ENCODE measurements at regions not wholly inside any gene's neighbourhood (a gene's known extent, or its start where the extent isn't known, plus 50 kb on each side); places are given as distances from the start of the nearest gene placed in this dataset.
"Not testable (repeated sequence)": the region's sequence is repeated elsewhere in the genome, so short reads cannot be mapped to it uniquely, and the experiment has no call there.

DNA sequence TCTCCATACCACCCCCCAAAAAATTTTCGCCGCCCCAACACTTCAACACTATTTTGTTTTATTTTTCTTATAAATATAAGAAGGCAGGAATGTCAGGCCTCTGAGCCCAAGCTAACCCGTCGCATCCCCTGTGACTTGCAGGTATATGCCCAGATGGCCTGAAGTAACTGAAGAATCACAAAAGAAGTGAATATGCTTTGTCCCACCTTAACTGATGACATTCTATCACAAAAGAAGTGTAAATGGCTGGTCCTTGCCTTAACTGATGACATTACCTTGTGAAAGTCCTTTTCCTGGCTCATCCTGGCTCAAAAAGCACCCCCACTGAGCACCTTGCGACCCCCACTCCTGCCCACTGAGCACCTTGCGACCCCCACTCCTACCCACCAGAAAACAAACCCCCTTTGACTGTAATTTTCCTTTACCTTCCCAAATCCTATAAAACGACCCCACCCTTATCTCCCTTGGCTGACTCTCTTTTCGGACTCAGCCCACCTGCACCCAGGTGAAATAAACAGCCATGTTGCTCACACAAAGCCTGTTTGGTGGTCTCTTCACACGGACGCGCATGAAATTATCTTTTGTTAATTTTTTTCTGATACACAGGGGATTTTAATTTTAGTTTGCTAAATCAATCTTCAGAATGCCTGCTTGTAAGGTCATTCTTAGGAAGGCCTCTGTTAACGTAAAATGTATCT, 87.9 kb upstream of the CCDC180 start:
- not testable (repeated sequence) for H3K79me2 ChIP-seq (replicated peaks; ENCODE audit: insufficient read depth, low read length); H3K9me3 ChIP-seq (ENCODE audit: low read length); H3F3A ChIP-seq (ENCODE audit: insufficient read depth, low read length, poor library complexity, severe bottlenecking); H3K9ac ChIP-seq (ENCODE audit: low read length); H4K20me1 ChIP-seq (ENCODE audit: insufficient read depth); H2AFZ ChIP-seq (ENCODE audit: low read depth, low read length); H3K4me2 ChIP-seq (ENCODE audit: low read length); H3K9me2 ChIP-seq (ENCODE audit: insufficient read depth, low read length); H3K4me3 ChIP-seq (ENCODE audit: low read length); H3K27ac ChIP-seq (ENCODE audit: low read length); H3K36me3 ChIP-seq (ENCODE audit: insufficient read depth, low read length)
- peaks cover 44% of the 10 kb centered on the region for H3K27me3 ChIP-seq (ENCODE audit: insufficient read depth, low read depth, low read length)

DNA sequence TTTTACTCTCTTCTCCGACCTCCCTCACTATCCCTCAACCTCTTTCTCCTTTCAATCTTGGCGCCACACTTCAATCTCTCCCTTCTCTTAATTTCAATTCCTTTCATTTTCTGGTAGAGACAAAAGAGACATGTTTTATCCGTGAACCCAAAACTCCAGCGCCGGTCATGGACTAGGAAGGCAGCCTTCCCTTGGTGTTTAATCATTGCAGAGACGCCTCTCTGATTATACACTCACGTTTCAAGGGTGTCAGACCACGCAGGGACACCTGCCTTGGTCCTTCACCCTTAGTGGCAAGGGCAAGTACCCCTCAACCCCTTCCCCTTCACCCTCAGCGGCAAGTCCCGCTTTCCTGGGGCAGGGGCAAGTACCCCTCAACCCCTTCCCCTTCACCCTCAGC, 92.3 kb upstream of the CCDC180 start:
- not testable (repeated sequence) for H3K9me3 ChIP-seq (ENCODE audit: low read length); H3K4me2 ChIP-seq (ENCODE audit: low read length); H3K27ac ChIP-seq (ENCODE audit: low read length); H2AFZ ChIP-seq (ENCODE audit: low read depth, low read length); H3K4me3 ChIP-seq (ENCODE audit: low read length); H3F3A ChIP-seq (ENCODE audit: insufficient read depth, low read length, poor library complexity, severe bottlenecking); H4K20me1 ChIP-seq (ENCODE audit: insufficient read depth); H3K27me3 ChIP-seq (ENCODE audit: insufficient read depth, low read depth, low read length); H3K36me3 ChIP-seq (ENCODE audit: insufficient read depth, low read length); H3K9me2 ChIP-seq (ENCODE audit: insufficient read depth, low read length); H3K9ac ChIP-seq (ENCODE audit: low read length); H3K79me2 ChIP-seq (replicated peaks; ENCODE audit: insufficient read depth, low read length)

DNA sequence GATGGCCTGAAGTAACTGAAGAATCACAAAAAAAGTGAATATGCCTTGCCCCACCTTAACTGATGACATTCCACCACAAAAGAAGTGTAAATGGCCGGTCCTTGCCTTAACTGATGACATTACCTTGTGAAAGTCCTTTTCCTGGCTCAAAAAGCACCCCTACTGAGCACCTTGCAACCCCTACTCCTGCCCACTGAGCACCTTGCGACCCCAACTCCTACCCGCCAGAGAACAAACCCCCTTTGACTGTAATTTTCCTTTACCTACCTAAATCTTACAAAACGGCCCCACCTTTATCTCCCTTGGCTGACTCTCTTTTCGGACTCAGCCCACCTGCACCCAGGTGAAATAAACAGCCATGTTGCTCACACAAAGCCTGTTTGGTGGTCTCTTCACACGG, 92.9 kb upstream of the CCDC180 start:
- H3K27ac ChIP-seq (ENCODE audit: low read length); H3K4me2 ChIP-seq (ENCODE audit: low read length): not testable (repeated sequence)

DNA sequence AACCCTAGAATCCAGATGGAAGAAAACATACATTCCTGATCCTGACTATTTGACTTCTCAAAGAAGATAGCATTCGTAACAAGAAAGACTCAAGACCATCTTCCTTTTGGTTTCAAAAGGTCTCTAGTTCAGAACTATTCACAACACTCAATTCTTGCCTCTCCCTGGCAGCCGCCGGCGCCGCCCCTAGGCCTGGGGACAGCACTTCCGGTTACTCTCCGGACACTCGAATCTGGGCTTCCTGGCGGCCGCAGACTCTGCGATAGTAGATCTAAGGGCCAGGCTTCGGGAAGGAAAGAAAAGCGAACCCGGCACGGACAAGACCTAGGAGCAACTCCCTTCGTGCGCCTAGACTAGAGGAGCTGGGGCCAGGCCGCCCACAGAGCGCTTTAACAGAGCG, 107.8 kb upstream of the CCDC180 start:
- not testable (repeated sequence) for H3K36me3 ChIP-seq (ENCODE audit: insufficient read depth, low read length); H3K9ac ChIP-seq (ENCODE audit: low read length); H2AFZ ChIP-seq (ENCODE audit: low read depth, low read length); H3K4me2 ChIP-seq (ENCODE audit: low read length); H3F3A ChIP-seq (ENCODE audit: insufficient read depth, low read length, poor library complexity, severe bottlenecking); H4K20me1 ChIP-seq (ENCODE audit: insufficient read depth); H3K4me3 ChIP-seq (ENCODE audit: low read length); H3K27ac ChIP-seq (ENCODE audit: low read length); H3K9me2 ChIP-seq (ENCODE audit: insufficient read depth, low read length); H3K79me2 ChIP-seq (replicated peaks; ENCODE audit: insufficient read depth, low read length); H3K9me3 ChIP-seq (ENCODE audit: low read length); H3K27me3 ChIP-seq (ENCODE audit: insufficient read depth, low read depth, low read length)

More for the DNA sequence above, 92.9 kb upstream of the CCDC180 start:
- not testable (repeated sequence) for H3K27me3 ChIP-seq (ENCODE audit: insufficient read depth, low read depth, low read length); H4K20me1 ChIP-seq (ENCODE audit: insufficient read depth); H3F3A ChIP-seq (ENCODE audit: insufficient read depth, low read length, poor library complexity, severe bottlenecking); H3K79me2 ChIP-seq (replicated peaks; ENCODE audit: insufficient read depth, low read length); H3K9me2 ChIP-seq (ENCODE audit: insufficient read depth, low read length); H3K9me3 ChIP-seq (ENCODE audit: low read length); H3K9ac ChIP-seq (ENCODE audit: low read length); H2AFZ ChIP-seq (ENCODE audit: low read depth, low read length); H3K36me3 ChIP-seq (ENCODE audit: insufficient read depth, low read length); H3K4me3 ChIP-seq (ENCODE audit: low read length)

DNA sequence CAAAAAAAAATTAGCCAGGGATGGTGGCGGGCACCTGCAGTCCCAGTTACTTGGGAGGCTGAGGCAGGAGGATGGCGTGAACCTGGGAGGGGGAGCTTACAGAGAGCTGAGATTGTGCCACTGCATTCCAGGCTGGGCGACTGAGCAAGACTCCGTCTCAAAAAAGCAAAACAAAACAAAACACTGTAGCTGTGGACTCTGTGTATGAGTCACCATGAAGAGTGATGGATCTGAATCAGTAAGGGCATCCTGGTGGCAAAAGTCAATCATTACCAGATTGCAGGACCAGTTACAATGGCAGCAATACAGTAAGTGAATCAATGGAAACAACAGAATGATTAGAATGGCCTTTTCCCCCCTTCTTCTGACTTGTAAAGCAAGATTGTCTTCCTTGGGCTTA, 113.7 kb upstream of the CCDC180 start:
- not testable (repeated sequence) for H3K4me3 ChIP-seq (ENCODE audit: low read length); H3K27ac ChIP-seq (ENCODE audit: low read length); H3F3A ChIP-seq (ENCODE audit: insufficient read depth, low read length, poor library complexity, severe bottlenecking); H3K9me2 ChIP-seq (ENCODE audit: insufficient read depth, low read length); H3K4me2 ChIP-seq (ENCODE audit: low read length); H3K36me3 ChIP-seq (ENCODE audit: insufficient read depth, low read length); H3K27me3 ChIP-seq (ENCODE audit: insufficient read depth, low read depth, low read length); H2AFZ ChIP-seq (ENCODE audit: low read depth, low read length); H3K9me3 ChIP-seq (ENCODE audit: low read length); H3K9ac ChIP-seq (ENCODE audit: low read length); H4K20me1 ChIP-seq (ENCODE audit: insufficient read depth); H3K79me2 ChIP-seq (replicated peaks; ENCODE audit: insufficient read depth, low read length)

DNA sequence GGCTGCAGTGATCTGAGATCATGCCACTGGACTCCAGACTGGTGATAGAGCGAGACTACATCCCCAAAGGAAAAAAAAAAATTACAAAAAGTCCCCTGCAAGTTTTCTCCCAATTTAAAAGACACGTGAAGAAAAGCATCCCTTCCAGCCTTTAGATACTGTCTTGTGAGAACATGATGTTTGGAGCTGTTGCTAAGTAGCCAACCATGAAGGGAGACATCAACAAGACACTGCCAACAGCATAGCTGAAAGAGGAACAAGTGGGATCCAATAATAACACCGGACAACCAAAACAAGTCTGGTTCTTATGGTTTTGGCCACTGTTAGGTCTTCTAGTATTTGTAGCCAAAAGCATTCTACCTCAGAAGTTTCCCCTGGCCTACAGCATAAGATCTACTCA, 118.9 kb upstream of the CCDC180 start:
- no peaks in the 10 kb centered on the region for H3K9me2 ChIP-seq (ENCODE audit: insufficient read depth, low read length)
- no peak overlapping the region for H3K4me3 ChIP-seq (ENCODE audit: low read length)
- H3F3A ChIP-seq (ENCODE audit: insufficient read depth, low read length, poor library complexity, severe bottlenecking), result no peaks in the 10 kb centered on the region
- H2AFZ ChIP-seq (ENCODE audit: low read depth, low read length), result no peak overlapping the region
- H3K9me3 ChIP-seq (ENCODE audit: low read length), result no peaks in the 10 kb centered on the region
- H3K36me3 ChIP-seq (ENCODE audit: insufficient read depth, low read length), result no peaks in the 10 kb centered on the region
- H4K20me1 ChIP-seq (ENCODE audit: insufficient read depth), result no peaks in the 10 kb centered on the region
- no peaks in the 10 kb centered on the region for H3K27me3 ChIP-seq (ENCODE audit: insufficient read depth, low read depth, low read length)
- H3K4me2 ChIP-seq (ENCODE audit: low read length), result no peak overlapping the region
- H3K27ac ChIP-seq (ENCODE audit: low read length), result no peak overlapping the region
- no peaks in the 10 kb centered on the region for H3K79me2 ChIP-seq (replicated peaks; ENCODE audit: insufficient read depth, low read length)
- H3K9ac ChIP-seq (ENCODE audit: low read length), result no peak overlapping the region
- TF ChIP-seq SMC3 (conservative IDR thresholded peaks at IDR 0.05; ENCODE audit: poor library complexity), result no peak
- no peak for TF ChIP-seq TAF1 (IDR thresholded peaks at IDR 0.05; ENCODE audit: low read depth)
- TF ChIP-seq, protein P1, sequence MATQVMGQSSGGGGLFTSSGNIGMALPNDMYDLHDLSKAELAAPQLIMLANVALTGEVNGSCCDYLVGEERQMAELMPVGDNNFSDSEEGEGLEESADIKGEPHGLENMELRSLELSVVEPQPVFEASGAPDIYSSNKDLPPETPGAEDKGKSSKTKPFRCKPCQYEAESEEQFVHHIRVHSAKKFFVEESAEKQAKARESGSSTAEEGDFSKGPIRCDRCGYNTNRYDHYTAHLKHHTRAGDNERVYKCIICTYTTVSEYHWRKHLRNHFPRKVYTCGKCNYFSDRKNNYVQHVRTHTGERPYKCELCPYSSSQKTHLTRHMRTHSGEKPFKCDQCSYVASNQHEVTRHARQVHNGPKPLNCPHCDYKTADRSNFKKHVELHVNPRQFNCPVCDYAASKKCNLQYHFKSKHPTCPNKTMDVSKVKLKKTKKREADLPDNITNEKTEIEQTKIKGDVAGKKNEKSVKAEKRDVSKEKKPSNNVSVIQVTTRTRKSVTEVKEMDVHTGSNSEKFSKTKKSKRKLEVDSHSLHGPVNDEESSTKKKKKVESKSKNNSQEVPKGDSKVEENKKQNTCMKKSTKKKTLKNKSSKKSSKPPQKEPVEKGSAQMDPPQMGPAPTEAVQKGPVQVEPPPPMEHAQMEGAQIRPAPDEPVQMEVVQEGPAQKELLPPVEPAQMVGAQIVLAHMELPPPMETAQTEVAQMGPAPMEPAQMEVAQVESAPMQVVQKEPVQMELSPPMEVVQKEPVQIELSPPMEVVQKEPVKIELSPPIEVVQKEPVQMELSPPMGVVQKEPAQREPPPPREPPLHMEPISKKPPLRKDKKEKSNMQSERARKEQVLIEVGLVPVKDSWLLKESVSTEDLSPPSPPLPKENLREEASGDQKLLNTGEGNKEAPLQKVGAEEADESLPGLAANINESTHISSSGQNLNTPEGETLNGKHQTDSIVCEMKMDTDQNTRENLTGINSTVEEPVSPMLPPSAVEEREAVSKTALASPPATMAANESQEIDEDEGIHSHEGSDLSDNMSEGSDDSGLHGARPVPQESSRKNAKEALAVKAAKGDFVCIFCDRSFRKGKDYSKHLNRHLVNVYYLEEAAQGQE (IDR thresholded peaks at IDR 0.05; ENCODE audit: borderline replicate concordance), result no peak
- no peak for TF ChIP-seq POLR2AphosphoS5 (IDR thresholded peaks at IDR 0.05)
- no peak for TF ChIP-seq EZH2 (IDR thresholded peaks at IDR 0.05; ENCODE audit: borderline replicate concordance, insufficient read depth, low read length, poor library complexity, severe bottlenecking)
- TF ChIP-seq, protein P2, sequence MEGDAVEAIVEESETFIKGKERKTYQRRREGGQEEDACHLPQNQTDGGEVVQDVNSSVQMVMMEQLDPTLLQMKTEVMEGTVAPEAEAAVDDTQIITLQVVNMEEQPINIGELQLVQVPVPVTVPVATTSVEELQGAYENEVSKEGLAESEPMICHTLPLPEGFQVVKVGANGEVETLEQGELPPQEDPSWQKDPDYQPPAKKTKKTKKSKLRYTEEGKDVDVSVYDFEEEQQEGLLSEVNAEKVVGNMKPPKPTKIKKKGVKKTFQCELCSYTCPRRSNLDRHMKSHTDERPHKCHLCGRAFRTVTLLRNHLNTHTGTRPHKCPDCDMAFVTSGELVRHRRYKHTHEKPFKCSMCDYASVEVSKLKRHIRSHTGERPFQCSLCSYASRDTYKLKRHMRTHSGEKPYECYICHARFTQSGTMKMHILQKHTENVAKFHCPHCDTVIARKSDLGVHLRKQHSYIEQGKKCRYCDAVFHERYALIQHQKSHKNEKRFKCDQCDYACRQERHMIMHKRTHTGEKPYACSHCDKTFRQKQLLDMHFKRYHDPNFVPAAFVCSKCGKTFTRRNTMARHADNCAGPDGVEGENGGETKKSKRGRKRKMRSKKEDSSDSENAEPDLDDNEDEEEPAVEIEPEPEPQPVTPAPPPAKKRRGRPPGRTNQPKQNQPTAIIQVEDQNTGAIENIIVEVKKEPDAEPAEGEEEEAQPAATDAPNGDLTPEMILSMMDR (IDR thresholded peaks at IDR 0.05; ENCODE audit: poor library complexity, severe bottlenecking), result no peak

All from neural cell (in vitro differentiated cells).